H1 (cell line): ENCODE measurements at regions not wholly inside any gene's neighbourhood (a gene's known extent, or its start where the extent isn't known, plus 50 kb on each side); places are given as distances from the start of the nearest gene placed in this dataset.
A peak's percentile ranks its signal among the peaks of the same experiment; 100 is the strongest.

Experiments used
- CTCF ChIA-PET: fragments of 300-600 bp; sonication (Branson Sonifier 250); formaldehyde crosslinking; loops from one replicate; lab custom pipeline; 2021; ENCODE audit not compliant: partially characterized antibody; lab: Charles Lee
- POLR2A ChIA-PET: fragments of 300-600 bp; sonication (Branson Sonifier 250); formaldehyde crosslinking; loops from one replicate; lab custom pipeline; 2021; ENCODE audit warnings: inconsistent platforms; ENCODE audit not compliant: partially characterized antibody; lab: Charles Lee
- DNase-seq, 2 experiments: peaks; one replicate each; pipeline versions ENCODE4 v3.0.0 to v3.0.0-alpha.2; 2010 to 2022; ENCODE audit warnings: low spot score in 2 of 2, low read depth in 1 of 2, mixed read lengths in 1 of 2
- FAIRE-seq: peaks from 2 replicates; lab custom pipeline; 2011; peaks lifted over from hg19 to GRCh38; lab: Jason Lieb, UNC
- H2AFZ ChIP-seq: 2 replicates; pipeline ENCODE4 v1.8.1; 2012; ENCODE audit warnings: low read length, inconsistent platforms
- H2AK5ac ChIP-seq: 2 replicates; pipeline ENCODE4 v1.6.1; 2013; ENCODE audit warnings: low read depth, low read length
- H2BK120ac ChIP-seq: replicated peaks from 2 replicates; pipeline ENCODE3; 2013; ENCODE audit warnings: low read depth, low read length, inconsistent platforms
- H2BK12ac ChIP-seq: 2 replicates; pipeline ENCODE4 v1.6.1; 2013; ENCODE audit warnings: low read depth, low read length
- H2BK15ac ChIP-seq: 2 replicates; pipeline ENCODE4 v1.6.1; 2013; ENCODE audit warnings: low read length
- H2BK20ac ChIP-seq: 2 replicates; pipeline ENCODE4 v1.6.1; 2013; ENCODE audit warnings: low read length
- H2BK5ac ChIP-seq: 2 replicates; pipeline ENCODE4 v1.6.1; 2013; ENCODE audit warnings: low read depth, low read length
- H3K14ac ChIP-seq: 2 replicates; pipeline ENCODE4 v1.6.1; 2013; ENCODE audit warnings: inconsistent platforms; ENCODE audit not compliant: insufficient read length
- H3K18ac ChIP-seq: 2 replicates; pipeline ENCODE4 v1.6.1; 2013; ENCODE audit warnings: low read length; ENCODE audit errors: extremely low read depth
- H3K23ac ChIP-seq: 2 replicates; pipeline ENCODE4 v1.6.1; 2013; ENCODE audit warnings: inconsistent platforms; ENCODE audit not compliant: insufficient read length
- H3K23me2 ChIP-seq: 2 replicates; pipeline ENCODE4 v1.6.1; 2013; ENCODE audit warnings: low read depth, low read length
- H3K27ac ChIP-seq: 2 replicates; pipeline ENCODE4 v1.6.1; 2011; ENCODE audit warnings: low read depth, low read length, inconsistent platforms
- H3K27me3 ChIP-seq, 4 experiments: replicated peaks in 1 of 4; 1 replicate in 1 of 4; 2 replicates in 3 of 4; pipeline versions ENCODE4 v1.6.1 to v1.8.1; 2011 to 2013; ENCODE audit warnings: low read length in 3 of 4, mild to moderate bottlenecking in 3 of 4, inconsistent platforms in 2 of 4, mixed read lengths in 2 of 4, moderate library complexity in 1 of 4; ENCODE audit not compliant: control insufficient read depth in 3 of 4, insufficient read depth in 3 of 4; ENCODE audit errors: extremely low read depth in 1 of 4
- H3K36me3 ChIP-seq, 4 experiments: 2 replicates each; pipeline versions ENCODE4 v1.6.1 to v1.8.1; 2011 to 2013; ENCODE audit warnings: mild to moderate bottlenecking in 4 of 4, low read length in 3 of 4, moderate library complexity in 2 of 4, control low read depth in 1 of 4, inconsistent platforms in 1 of 4; ENCODE audit not compliant: insufficient read depth in 4 of 4, control insufficient read depth in 2 of 4
- H3K4ac ChIP-seq: replicated peaks from 2 replicates; pipeline ENCODE3; 2013; ENCODE audit warnings: low read length, low read depth, mixed read lengths, inconsistent platforms; ENCODE audit not compliant: insufficient read length
- H3K4me1 ChIP-seq, 4 experiments: replicated peaks in 1 of 4; 1 replicate in 1 of 4; 2 replicates in 3 of 4; pipeline versions ENCODE4 v1.6.1 to v1.8.1; 2011 to 2013; ENCODE audit warnings: low read length in 3 of 4, inconsistent platforms in 2 of 4, mixed read lengths in 1 of 4; ENCODE audit not compliant: insufficient read depth in 4 of 4, control insufficient read depth in 3 of 4
- H3K4me2 ChIP-seq, 2 experiments: 2 replicates each; pipeline versions ENCODE4 v1.6.1 to v1.8.1; 2011 to 2013; ENCODE audit warnings: low read depth in 2 of 2, low read length in 2 of 2, control low read depth in 1 of 2, inconsistent platforms in 1 of 2, mild to moderate bottlenecking in 1 of 2; ENCODE audit not compliant: insufficient read depth in 1 of 2
- H3K4me3 ChIP-seq, 4 experiments: fragments of 200-600, 300-600 bp in 1 of 4; sonication (generic), shearing (Covaris generic), sonication (Bioruptor Twin) in 1 of 4; 2 replicates each; pipeline versions ENCODE4 v1.5.1 to v1.8.1; 2011 to 2016; ENCODE audit warnings: low read length in 4 of 4, low read depth in 3 of 4, control low read depth in 2 of 4, inconsistent platforms in 2 of 4, mild to moderate bottlenecking in 2 of 4, mixed read lengths in 1 of 4, moderate library complexity in 1 of 4; ENCODE audit not compliant: insufficient read depth in 2 of 4; ENCODE audit errors: extremely low read depth in 1 of 4
- H3K56ac ChIP-seq: replicated peaks from 2 replicates; pipeline ENCODE3; 2013; ENCODE audit warnings: low read depth, mild to moderate bottlenecking, mixed read lengths, low read length, inconsistent platforms; ENCODE audit not compliant: insufficient read length
- H3K79me1 ChIP-seq: 2 replicates; pipeline ENCODE4 v1.6.1; 2013; ENCODE audit warnings: low read depth, low read length, control low read depth
- H3K79me2 ChIP-seq, 2 experiments: 2 replicates each; pipeline versions ENCODE4 v1.6.1 to v1.8.1; 2012 to 2013; ENCODE audit warnings: low read length in 2 of 2, mild to moderate bottlenecking in 2 of 2, inconsistent platforms in 1 of 2; ENCODE audit not compliant: insufficient read depth in 2 of 2, control insufficient read depth in 1 of 2
- H3K9ac ChIP-seq, 4 experiments: replicated peaks in 1 of 4; 1 replicate in 1 of 4; 2 replicates in 3 of 4; pipeline versions ENCODE4 v1.6.1 to v1.8.1; 2011 to 2013; ENCODE audit warnings: low read depth in 3 of 4, low read length in 3 of 4, control low read depth in 2 of 4, mild to moderate bottlenecking in 2 of 4, moderate library complexity in 2 of 4, inconsistent platforms in 1 of 4; ENCODE audit errors: extremely low read depth in 1 of 4
- H3K9me3 ChIP-seq, 2 experiments: 2 replicates each; pipeline versions ENCODE4 v1.6.1 to v1.8.1; 2012 to 2013; ENCODE audit warnings: mild to moderate bottlenecking in 2 of 2, moderate library complexity in 2 of 2, control low read depth in 1 of 2, inconsistent platforms in 1 of 2, low read depth in 1 of 2, low read length in 1 of 2, mixed read lengths in 1 of 2; ENCODE audit not compliant: insufficient read depth in 2 of 2
- H4K20me1 ChIP-seq, 2 experiments: replicated peaks in 1 of 2; 2 replicates each; pipeline versions ENCODE3 to v1.8.1; 2011 to 2013; ENCODE audit warnings: inconsistent platforms in 2 of 2, low read length in 2 of 2, mild to moderate bottlenecking in 1 of 2; ENCODE audit not compliant: insufficient read depth in 2 of 2, control insufficient read depth in 1 of 2
- H4K5ac ChIP-seq: 2 replicates; pipeline ENCODE4 v1.6.1; 2013; ENCODE audit warnings: low read length, low read depth, mixed read lengths, inconsistent platforms; ENCODE audit not compliant: insufficient read length
- H4K8ac ChIP-seq: 2 replicates; pipeline ENCODE4 v1.8.0; 2013; ENCODE audit warnings: mild to moderate bottlenecking, moderate library complexity, low read length, inconsistent platforms; ENCODE audit not compliant: insufficient read depth; ENCODE audit errors: extremely low read depth
- H4K91ac ChIP-seq: replicated peaks from 2 replicates; pipeline ENCODE3; 2013; ENCODE audit warnings: low read length, mixed read lengths, inconsistent platforms; ENCODE audit not compliant: insufficient read length
- POLR2AphosphoS5 ChIP-seq: IDR thresholded peaks from 2 replicates; pipeline ENCODE4 v1.6.1; 2011; ENCODE audit warnings: low read depth, low read length
- TEAD4 ChIP-seq: IDR thresholded peaks from 2 replicates; pipeline ENCODE4 v1.6.1; 2012; ENCODE audit warnings: low read depth, low read length, inconsistent platforms, mixed read lengths
- WGBS, 2 experiments: shearing (Covaris generic) in 1 of 2; methylation state at CpG; one replicate each; pipeline versions ENCODE4 v1.1.6 to v1.1.7; 2013 to 2015; ENCODE audit warnings: low lambda C conversion rate in 2 of 2, mixed read lengths in 2 of 2, inconsistent platforms in 1 of 2, low coverage in 1 of 2, missing lambda C conversion rate in 1 of 2; ENCODE audit not compliant: insufficient replicate concordance in 2 of 2, insufficient coverage in 1 of 2, insufficient read length in 1 of 2; ENCODE audit errors: extremely low coverage in 1 of 2, missing lambda C conversion rate in 1 of 2; 5-methylcytosine and 5-hydroxymethylcytosine counted together

DNA sequence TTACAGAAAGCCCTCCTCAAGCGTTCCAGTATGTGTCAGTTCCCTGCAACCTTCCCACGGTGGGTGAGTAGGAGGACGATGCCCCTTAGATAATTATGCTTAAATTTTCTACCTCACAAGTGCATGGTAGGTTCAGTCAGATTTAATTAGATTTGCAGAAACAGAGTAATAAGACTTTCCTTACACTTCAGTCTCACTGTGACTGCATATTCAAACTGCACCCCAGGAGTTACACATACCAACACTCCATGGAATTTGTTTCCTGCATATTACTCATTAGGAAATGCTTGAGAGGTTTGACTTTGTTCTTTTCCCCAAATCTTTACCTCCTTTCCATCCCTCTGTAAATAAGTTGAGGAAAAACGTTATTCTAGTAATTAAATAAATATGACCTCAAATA is 108.8 kb downstream of the ARRDC4 start:
- H2BK20ac ChIP-seq: no peak overlapping the region
- no peaks in the 10 kb centered on the region for H3K27me3 ChIP-seq
- no peak overlapping the region for H4K8ac ChIP-seq
- no peak overlapping the region for H4K5ac ChIP-seq
- H2BK15ac ChIP-seq: no peak overlapping the region
- H2BK12ac ChIP-seq: no peak overlapping the region
- H3K9me3 ChIP-seq: peaks cover 3 to 6% of the 10 kb centered on the region in 2 experiments; a peak in 1 of 4 replicates
- no peak overlapping the region for H3K4ac ChIP-seq
- CTCF ChIA-PET: interaction anchor here (0.6 to 0.8 kb wide), 3 partner anchors 11 to 367 kb away, joined by 3 to 4 read pairs (median 3); no protein-coding TSS in a partner anchor
- H3K4me2 ChIP-seq: no peak overlapping the region
- no peak overlapping the region for H2AK5ac ChIP-seq
- POLR2A ChIA-PET: no interaction called here
- TF ChIP-seq TEAD4: 0 out of 2 replicates have a peak, but pooled peaks have one; percentile 35
- TF ChIP-seq POLR2AphosphoS5: no peak
- H3K27ac ChIP-seq: no peak overlapping the region
- WGBS, 2 experiments: 82% methylated on average over 4 of the region's 4 CpGs; no CpG with 5 or more reads in 1 of the 2 experiments
- no peaks in the 10 kb centered on the region for H3K23me2 ChIP-seq
- no peak overlapping the region for H3K56ac ChIP-seq
- H3K79me1 ChIP-seq: no peaks in the 10 kb centered on the region
- no peak overlapping the region for H2BK120ac ChIP-seq
- DNase-seq (no peak), FAIRE-seq (no peak)
- H3K4me1 ChIP-seq: peaks cover 0 to 2% (median 0%) of the 10 kb centered on the region in 4 experiments; a peak in 1 of 7 replicates
- no peak overlapping the region for H2BK5ac ChIP-seq
- H3K23ac ChIP-seq: no peak overlapping the region
- no peaks in the 10 kb centered on the region for H3K79me2 ChIP-seq
- H3K9ac ChIP-seq: no peak overlapping the region
- 0 out of 2 replicates have a peak overlapping the region, but pooled peaks have one; percentile 10 for H3K18ac ChIP-seq
- no peaks in the 10 kb centered on the region for H4K20me1 ChIP-seq
- no peak overlapping the region for H3K14ac ChIP-seq
- H2AFZ ChIP-seq: no peak overlapping the region
- H3K4me3 ChIP-seq: no peak overlapping the region
- no peaks in the 10 kb centered on the region for H3K36me3 ChIP-seq
- no peak overlapping the region for H4K91ac ChIP-seq
